Stimulated activated naive CD8-positive, alpha-beta T cell treated with anti-CD3 and anti-CD28 coated beads, Interleukin-15, amount 100 ng/mL, for 72 hours (primary cell): ENCODE measurements at regions not wholly inside any gene's neighbourhood (a gene's known extent, or its start where the extent isn't known, plus 50 kb on each side); places are given as distances from the start of the nearest gene placed in this dataset.
A peak's percentile ranks its signal among the peaks of the same experiment; 100 is the strongest.
"Not testable (repeated sequence)": the region's sequence is repeated elsewhere in the genome, so short reads cannot be mapped to it uniquely, and the experiment has no call there.

Experiments
- ATAC-seq: fragments of 150-1000 bp; cut with Tn5 transposase; 2 replicates; pipeline ENCODE4 v1.10.0; 2021; ENCODE audit warnings: mild to moderate bottlenecking, moderate library complexity
- DNase-seq, 2 donors: peaks; one replicate each; pipeline ENCODE4 v3.0.0; 2021 to 2022
- H3K27ac Mint-ChIP-seq, 2 donors: one replicate each; pipeline ENCODE4 v1.8.0; 2022; ENCODE audit warnings: mild to moderate bottlenecking in 2 of 2, mixed read lengths in 2 of 2, moderate library complexity in 2 of 2
- H3K27me3 Mint-ChIP-seq: one replicate; pipeline ENCODE4 v1.8.0; 2022; ENCODE audit warnings: mixed read lengths
- H3K4me1 Mint-ChIP-seq: one replicate; pipeline ENCODE4 v1.8.0; 2022; ENCODE audit warnings: mild to moderate bottlenecking, mixed read lengths
- H3K4me3 Mint-ChIP-seq, 2 donors: one replicate each; pipeline ENCODE4 v1.8.0; 2022; ENCODE audit warnings: mild to moderate bottlenecking in 2 of 2, mixed read lengths in 2 of 2, moderate library complexity in 1 of 2
- H3K9me3 Mint-ChIP-seq, 2 donors: one replicate each; pipeline ENCODE4 v1.8.0; 2022; ENCODE audit warnings: mixed read lengths in 2 of 2

DNA sequence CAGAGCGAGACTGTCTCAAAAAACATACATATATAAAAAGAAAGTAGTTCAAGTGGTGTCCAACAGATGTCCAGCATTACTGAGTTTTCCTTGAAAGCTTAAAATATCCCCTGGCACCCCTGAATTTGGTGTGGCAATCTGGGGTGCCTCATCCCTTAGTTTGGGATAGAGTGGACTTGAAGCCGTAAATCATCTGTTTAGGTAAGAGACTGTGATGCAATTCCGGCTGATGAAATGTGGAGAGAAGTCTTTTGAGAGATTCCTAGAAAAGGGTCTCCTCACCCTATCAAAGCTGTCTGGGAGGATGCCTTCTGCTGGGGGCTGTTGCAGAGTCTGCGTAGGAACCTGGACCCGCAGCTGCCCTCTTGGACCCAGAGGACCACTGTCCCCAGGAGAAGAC lies 408.0 kb downstream of the RPS24 start:
- H3K4me1 Mint-ChIP-seq, result no peaks in the 10 kb centered on the region
- H3K27me3 Mint-ChIP-seq, result no peaks in the 10 kb centered on the region
- no peak overlapping the region for H3K4me3 Mint-ChIP-seq
- H3K27ac Mint-ChIP-seq, result no peak overlapping the region
- no peak for DNase-seq
- ATAC-seq, result no peak
- H3K9me3 Mint-ChIP-seq, result no peaks in the 10 kb centered on the region

DNA sequence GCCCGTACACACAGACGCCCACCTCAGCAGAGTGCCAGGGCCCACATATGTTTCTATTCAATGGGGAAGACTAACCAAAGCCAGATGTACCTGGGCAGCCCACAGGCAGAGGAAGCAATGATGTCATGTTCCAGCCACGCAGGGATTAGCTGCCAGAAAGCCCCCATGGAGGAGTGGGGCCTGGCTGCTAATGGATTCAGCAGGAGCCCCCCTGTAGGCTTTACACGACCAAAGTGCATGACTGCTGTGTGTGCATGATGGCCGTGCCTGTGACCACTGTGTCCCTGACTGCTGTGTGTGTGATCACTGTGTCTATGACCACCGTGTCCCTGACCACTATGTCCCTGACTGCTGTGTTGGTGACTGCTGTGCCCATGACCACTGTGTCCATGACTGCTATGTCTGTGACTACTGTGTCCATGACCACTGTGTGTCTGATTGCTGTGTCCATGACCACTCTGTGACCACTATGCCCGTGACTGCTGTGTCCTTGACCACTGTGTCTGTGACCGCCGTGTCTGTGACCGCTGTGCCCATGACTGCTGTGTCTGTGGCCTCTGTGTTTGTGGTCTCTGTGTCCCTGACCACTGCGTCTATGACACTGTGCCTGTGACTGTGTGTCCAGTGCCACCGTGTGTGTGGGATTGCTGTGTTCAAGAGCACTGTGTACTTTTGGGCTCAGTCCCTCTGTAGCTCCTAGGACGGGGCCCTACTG lies 409.3 kb downstream of the RPS24 start:
- DNase-seq (no peak), ATAC-seq (peak; percentile 23)
- no peaks in the 10 kb centered on the region for H3K9me3 Mint-ChIP-seq
- H3K27me3 Mint-ChIP-seq, result no peaks in the 10 kb centered on the region
- H3K27ac Mint-ChIP-seq, result no peak overlapping the region
- H3K4me3 Mint-ChIP-seq, result no peak overlapping the region
- H3K4me1 Mint-ChIP-seq, result no peaks in the 10 kb centered on the region

DNA sequence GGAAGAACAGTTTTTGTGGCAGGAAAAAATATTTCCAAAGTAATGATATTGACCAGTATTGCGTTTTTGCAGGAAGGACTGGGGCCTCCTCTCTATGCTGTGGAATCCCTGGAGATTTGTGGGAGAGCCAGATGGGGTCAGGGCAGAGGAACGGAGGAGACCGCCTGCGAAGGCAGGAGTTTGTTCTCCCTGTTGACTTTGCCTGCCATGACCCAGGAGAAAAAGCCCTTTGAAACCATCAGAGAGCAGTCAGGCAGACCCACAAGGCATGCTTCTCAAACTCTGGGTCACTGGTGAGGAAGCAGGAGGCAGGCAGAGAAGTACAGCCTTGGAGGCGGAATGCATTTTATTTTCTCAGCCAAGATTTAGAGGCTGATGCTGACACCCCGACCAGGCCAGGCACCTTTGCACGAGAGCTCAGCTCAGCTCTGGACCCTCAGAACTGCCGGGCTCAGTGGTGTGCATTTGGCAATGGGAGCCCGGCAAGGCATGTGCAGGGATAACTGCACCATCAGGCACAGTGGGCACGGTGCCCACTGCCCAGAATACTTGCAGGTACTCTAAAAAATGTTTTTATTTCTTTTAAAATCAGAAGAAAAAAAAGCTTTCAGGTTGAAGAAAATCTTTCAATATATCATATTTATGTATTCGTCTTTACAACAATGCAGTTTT lies 410.4 kb downstream of the RPS24 start:
- no peak for ATAC-seq
- no peaks in the 10 kb centered on the region for H3K9me3 Mint-ChIP-seq
- H3K27ac Mint-ChIP-seq, result no peak overlapping the region
- no peak overlapping the region for H3K4me3 Mint-ChIP-seq
- H3K4me1 Mint-ChIP-seq, result no peaks in the 10 kb centered on the region
- H3K27me3 Mint-ChIP-seq, result no peaks in the 10 kb centered on the region
- DNase-seq, result no peak

DNA sequence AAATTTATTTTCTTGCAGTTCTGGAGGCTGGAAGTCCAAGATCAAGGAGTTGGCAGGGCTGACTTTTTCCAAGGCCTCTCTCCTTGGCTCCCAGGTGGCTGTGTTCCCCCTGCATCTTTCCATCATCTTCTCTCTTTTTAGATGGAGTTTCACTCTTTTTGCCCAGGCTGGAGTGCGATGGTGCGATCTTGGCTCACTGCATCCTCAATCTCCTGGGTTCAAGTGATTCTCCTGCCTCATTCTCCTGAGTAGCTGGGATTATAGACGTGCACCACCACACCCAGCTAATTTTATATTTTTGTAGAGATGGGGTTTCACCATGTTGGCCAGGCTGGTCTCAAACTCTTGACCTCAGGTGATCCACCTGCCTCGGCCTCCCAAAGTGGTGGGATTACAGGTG lies 411.1 kb downstream of the RPS24 start:
- not testable (repeated sequence) for DNase-seq, H3K27ac Mint-ChIP-seq, H3K27me3 Mint-ChIP-seq, H3K4me1 Mint-ChIP-seq, ATAC-seq, H3K9me3 Mint-ChIP-seq, H3K4me3 Mint-ChIP-seq

DNA sequence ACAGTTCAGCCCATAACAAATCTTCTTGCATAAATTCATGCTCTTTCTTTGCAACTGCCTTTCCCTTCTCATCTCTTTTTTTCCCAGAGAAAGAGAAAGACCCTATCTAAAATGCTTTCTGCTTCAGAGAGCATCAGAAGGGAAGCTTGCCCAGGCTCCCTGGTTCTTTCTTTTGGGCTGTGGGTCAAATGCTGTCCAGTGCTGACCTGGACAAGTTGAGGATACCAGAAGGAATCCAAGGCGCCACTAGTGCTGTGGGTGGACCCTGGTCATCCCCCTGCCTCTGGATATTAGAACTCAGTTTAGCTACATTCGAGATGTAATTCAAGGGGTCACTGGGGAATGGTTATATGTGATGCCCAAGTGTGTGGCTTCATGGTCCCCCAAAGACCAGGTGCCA lies 411.6 kb downstream of the RPS24 start:
- ATAC-seq, result no peak
- Mint-ChIP-seq H3K4me3 (no peak overlapping the region), H3K9me3 (no peaks in the 10 kb centered on the region), H3K27me3 (no peaks in the 10 kb centered on the region), H3K27ac (no peak overlapping the region), H3K4me1 (no peaks in the 10 kb centered on the region)
- DNase-seq, result no peak

DNA sequence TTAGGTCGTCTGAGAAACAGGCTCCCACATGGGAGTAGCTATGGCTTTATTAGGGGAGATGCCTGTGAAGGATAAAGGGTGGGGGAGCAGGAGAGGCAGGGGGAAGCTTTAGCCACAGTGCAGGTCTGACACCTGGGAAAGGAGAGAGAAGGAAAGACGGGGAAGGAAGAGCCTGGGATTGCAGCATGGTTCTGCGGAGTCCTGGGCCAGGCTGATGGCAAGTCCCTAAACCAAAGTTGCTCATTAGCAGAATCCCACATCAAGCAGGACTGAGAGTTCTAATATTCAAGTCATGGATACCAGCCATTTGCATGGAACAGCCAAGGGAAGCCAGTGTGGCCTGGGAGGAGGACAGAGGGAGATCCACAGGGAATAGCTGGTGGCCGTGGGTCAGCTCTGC lies 414.8 kb downstream of the RPS24 start:
- Mint-ChIP-seq H3K9me3 (no peaks in the 10 kb centered on the region), H3K4me1 (no peaks in the 10 kb centered on the region)
- no peak for DNase-seq

DNA sequence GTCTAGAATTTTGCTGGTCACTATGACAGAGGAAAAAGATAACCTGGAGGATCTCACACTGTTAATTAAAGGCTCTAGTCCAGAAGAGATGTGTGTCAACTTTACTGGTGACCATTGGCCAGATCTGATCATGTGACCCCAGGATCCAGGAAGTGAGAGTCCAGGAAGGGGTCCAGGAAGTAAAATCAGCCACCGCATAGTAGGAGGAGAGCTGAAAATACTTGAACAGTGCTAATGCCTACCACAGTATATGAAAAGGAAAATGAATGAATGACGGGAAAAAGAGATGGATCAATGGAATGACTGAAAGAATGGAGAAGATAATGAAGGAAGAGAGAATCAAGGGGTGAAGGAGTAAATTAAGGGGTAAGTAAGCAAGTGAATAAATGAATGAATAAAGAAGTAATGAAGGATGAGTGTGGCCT lies 415.3 kb downstream of the RPS24 start:
- H3K27me3 Mint-ChIP-seq, result no peaks in the 10 kb centered on the region

More for the DNA sequence above, 414.8 kb downstream of the RPS24 start:
- Mint-ChIP-seq H3K4me3 (no peak overlapping the region), H3K27ac (peak overlapping the region in 1 of 2 donors; percentile 55), H3K27me3 (no peaks in the 10 kb centered on the region)
- no peak for ATAC-seq

DNA sequence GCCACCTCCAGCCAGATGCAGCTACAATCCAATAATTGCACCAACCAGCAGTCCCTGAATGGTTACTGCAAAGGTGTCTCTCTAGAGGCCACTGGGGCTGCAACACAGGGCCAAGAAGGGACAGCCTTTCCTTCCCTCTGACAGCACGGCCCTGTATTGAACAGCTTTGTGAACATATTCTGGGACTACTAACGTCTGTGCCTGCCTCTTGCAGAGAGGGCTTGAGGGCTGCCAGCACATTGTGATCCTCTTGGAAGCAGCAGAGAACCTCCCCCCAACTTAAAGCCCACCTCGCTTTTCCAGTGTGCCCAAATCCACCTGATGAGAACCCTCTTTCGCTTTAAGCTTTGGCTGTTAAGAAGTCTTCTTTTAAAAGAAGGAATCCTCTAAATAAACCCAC lies 415.9 kb downstream of the RPS24 start:
- H3K4me3 Mint-ChIP-seq, result no peak overlapping the region
- no peak for ATAC-seq
- no peak for DNase-seq
- H3K4me1 Mint-ChIP-seq, result no peaks in the 10 kb centered on the region
- no peaks in the 10 kb centered on the region for H3K9me3 Mint-ChIP-seq
- no peak overlapping the region for H3K27ac Mint-ChIP-seq
- H3K27me3 Mint-ChIP-seq, result no peaks in the 10 kb centered on the region

More for the DNA sequence above, 415.3 kb downstream of the RPS24 start:
- Mint-ChIP-seq H3K4me3 (no peak overlapping the region), H3K27ac (no peak overlapping the region), H3K4me1 (no peaks in the 10 kb centered on the region), H3K9me3 (no peaks in the 10 kb centered on the region)
- no peak for ATAC-seq
- no peak for DNase-seq

DNA sequence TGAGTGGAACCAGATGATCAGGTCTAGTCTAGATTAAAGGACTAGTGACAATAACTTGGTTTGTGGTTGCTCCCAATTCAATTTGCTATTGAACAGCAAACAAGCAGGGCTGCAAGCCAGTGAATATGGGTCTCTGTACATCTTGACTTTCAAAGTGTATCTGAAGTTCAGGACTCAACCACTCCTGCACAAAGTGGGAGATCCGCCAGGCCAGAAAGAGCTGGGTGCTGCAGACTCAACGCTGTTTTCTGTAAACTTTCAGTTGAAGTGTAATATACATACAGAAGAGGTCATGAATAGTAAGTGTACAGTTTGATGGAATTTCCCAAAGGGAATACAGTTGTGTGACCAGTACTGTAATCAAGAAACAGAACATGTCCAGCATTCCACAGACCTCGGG lies 416.6 kb downstream of the RPS24 start:
- H3K27me3 Mint-ChIP-seq, result no peaks in the 10 kb centered on the region
- DNase-seq, result no peak
- H3K9me3 Mint-ChIP-seq, result no peaks in the 10 kb centered on the region
- no peaks in the 10 kb centered on the region for H3K4me1 Mint-ChIP-seq
- ATAC-seq, result no peak
- no peak overlapping the region for H3K27ac Mint-ChIP-seq
- H3K4me3 Mint-ChIP-seq, result no peak overlapping the region

DNA sequence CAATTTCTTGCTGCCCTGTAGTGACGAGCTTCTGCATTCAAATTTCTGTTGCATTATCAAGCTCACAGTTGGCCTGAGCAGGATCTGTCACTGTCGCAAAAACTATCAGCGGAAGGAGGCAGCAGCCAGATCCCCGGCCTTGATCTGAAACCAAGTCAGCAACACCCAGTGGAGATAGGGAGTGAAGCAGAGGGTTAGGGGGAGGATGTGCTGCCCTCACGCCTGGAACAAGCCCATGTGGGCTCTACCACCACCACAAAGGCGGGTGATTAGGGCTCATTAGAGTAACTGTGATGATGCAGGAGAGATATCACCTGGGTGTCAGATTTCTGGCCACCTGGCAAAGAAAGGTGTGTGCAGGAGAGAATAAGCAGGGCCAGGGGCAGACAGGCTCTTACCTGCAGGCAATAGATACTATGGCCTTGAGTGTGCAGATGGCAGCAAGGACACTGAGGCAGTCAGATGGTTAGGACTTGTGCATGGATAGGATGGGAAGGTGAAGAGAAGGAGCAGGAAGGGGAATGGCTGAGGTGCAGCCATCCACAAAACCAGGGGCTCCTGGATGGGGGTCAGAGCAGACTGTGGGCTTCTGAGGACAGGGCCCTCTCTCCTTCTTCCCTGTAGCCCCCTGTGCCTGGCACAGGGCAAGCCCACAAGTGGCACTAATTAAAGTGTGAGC lies 417.3 kb downstream of the RPS24 start:
- Mint-ChIP-seq H3K9me3 (no peaks in the 10 kb centered on the region), H3K4me1 (no peaks in the 10 kb centered on the region), H3K27ac (peak overlapping the region in 1 of 2 donors; percentile 36), H3K4me3 (no peak overlapping the region), H3K27me3 (no peaks in the 10 kb centered on the region)
- no peak for ATAC-seq
- no peak for DNase-seq

DNA sequence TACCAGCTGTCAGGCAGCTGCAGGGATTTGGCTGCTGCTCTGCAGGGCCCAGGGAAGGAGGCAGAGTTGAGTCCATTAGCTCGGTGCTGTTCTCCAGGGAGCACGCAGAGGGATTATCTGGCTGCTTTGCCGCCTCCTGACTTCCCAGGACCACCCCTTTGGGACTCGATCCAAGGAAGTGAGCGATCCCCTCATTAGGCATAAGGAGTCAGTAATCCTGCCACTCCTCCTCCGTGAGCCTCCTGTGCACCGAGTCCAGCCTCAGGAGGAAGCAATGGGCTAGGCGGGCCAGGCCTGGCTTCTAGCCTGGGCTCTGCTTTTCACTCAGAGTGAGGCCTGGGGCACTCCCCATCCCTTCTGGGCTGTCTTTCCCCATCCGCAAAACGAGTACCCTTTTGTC lies 417.9 kb downstream of the RPS24 start:
- ATAC-seq (no peak), DNase-seq (no peak)
- H3K4me3 Mint-ChIP-seq, result no peak overlapping the region
- no peaks in the 10 kb centered on the region for H3K9me3 Mint-ChIP-seq
- H3K27me3 Mint-ChIP-seq, result no peaks in the 10 kb centered on the region
- no peak overlapping the region for H3K27ac Mint-ChIP-seq
- H3K4me1 Mint-ChIP-seq, result no peaks in the 10 kb centered on the region

DNA sequence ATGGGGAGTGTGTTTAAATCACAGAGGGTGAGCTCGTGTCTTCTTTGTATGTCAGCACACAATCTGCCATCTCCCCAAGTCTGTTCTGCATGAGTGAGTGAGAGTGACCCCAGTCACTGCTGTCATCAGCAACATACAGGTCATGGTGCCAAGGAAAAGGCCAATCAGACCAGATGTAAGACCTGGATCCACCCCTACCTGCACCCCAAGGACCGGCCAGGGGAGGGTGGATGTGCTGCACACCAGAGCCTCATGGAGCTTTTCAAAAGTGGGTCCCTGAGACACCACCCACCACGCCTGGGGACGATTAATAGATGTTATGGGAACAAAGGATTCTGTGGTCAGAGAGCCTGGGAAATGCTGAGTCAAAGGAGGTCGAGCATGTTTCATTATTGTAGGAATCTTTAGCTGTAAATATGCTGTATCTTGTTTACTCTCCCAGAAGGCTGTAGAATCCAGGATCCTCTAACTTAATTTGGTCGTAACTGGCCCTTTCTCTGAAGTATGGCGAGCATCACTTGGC lies 420.5 kb downstream of the RPS24 start:
- H3K4me3 Mint-ChIP-seq, result no peak overlapping the region
- no peaks in the 10 kb centered on the region for H3K27me3 Mint-ChIP-seq
- no peak for DNase-seq
- no peaks in the 10 kb centered on the region for H3K4me1 Mint-ChIP-seq
- ATAC-seq, result no peak
- H3K9me3 Mint-ChIP-seq, result no peaks in the 10 kb centered on the region
- no peak overlapping the region for H3K27ac Mint-ChIP-seq

DNA sequence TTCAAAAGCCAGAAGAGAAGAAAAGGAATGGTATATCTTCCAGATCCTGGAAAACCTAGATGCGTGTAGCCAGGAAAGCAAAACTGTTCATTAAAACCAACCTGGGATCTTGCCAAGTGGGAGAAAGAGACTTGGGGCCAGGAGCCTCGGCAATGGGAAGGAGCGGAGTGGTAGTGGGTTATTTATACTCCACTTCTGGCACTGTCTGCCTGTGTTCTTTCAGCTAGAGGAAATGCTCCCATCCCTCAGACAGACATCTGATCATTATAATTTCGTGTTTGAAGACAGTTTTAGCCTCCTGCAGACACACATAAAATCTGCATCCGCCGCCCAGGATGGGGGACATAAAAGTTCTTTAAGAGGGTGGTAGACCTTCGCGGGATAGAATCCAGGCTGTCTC lies 421.6 kb downstream of the RPS24 start:
- H3K27me3 Mint-ChIP-seq, result no peaks in the 10 kb centered on the region

DNA sequence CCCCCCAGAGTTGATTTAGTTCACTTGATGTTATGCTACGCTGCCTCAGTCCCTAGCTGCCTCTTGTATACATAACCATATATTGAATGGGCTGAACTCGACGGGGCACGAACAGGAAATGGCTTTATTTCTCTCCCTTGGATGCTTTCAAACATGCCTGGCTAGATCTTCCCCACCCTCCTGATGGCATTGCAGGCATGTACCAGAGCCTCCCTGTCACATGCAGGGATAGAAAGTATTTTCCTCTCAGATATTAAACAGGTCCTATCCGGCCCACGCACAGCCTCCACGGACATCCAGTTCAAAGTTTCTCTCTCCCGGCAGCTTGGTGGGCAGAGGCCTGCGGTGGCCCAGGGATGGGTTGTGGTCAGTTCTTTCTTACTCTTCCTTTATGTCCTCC lies 422.1 kb downstream of the RPS24 start:
- no peak for ATAC-seq
- DNase-seq, result no peak
- no peaks in the 10 kb centered on the region for H3K4me1 Mint-ChIP-seq
- H3K27ac Mint-ChIP-seq, result peak overlapping the region in 1 of 2 donors; percentile 44
- H3K27me3 Mint-ChIP-seq, result no peaks in the 10 kb centered on the region
- H3K4me3 Mint-ChIP-seq, result no peak overlapping the region
- H3K9me3 Mint-ChIP-seq, result no peaks in the 10 kb centered on the region

More for the DNA sequence above, 421.6 kb downstream of the RPS24 start:
- H3K27ac Mint-ChIP-seq, result no peak overlapping the region
- no peaks in the 10 kb centered on the region for H3K9me3 Mint-ChIP-seq
- no peaks in the 10 kb centered on the region for H3K4me1 Mint-ChIP-seq
- no peak for DNase-seq
- ATAC-seq, result no peak
- H3K4me3 Mint-ChIP-seq, result no peak overlapping the region

DNA sequence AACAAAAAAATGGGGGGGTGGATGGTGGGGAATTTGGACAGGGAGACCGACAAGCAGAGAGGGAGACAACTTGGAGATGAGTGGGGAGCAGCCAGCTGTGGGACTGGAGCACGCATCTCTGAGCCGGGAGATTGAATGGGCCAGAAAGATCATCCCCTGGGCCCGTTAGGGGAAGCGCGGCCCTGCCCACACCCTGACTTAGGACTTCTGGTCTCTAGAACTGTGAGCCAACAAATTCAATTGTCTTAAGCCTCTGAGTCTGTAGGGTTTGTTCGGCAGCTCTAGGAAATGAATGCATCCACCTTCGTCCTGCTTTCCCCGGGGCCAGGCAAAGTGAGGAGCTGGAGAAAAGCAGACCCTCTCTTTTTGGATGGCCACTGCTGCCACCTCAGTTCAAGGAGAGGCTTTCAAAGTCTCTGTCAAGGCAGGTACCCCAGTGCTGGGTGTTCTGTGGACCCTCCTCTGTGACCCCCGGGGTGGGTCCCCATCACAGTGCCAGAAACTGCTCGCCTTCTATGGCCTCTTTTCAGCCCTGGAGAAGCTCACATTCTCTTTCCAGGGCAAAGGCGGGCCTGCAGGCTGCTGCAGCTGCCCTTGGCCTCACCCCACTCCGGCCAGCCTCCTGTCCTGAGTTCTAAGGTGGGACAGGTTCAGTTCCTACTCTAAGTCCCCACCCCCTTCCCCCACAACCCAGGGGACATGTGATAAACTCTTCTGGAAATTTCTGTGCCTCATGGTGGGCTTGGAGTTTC lies 423.2 kb downstream of the RPS24 start:
- ATAC-seq (no peak), DNase-seq (no peak)
- Mint-ChIP-seq H3K4me3 (no peak overlapping the region), H3K9me3 (no peaks in the 10 kb centered on the region), H3K27me3 (no peaks in the 10 kb centered on the region), H3K27ac (no peak overlapping the region), H3K4me1 (no peaks in the 10 kb centered on the region)
